ENCODE measurements at regions not wholly inside any gene's neighbourhood (a gene's known extent, or its start where the extent isn't known, plus 50 kb on each side); places are given as distances from the start of the nearest gene placed in this dataset.

DNA sequence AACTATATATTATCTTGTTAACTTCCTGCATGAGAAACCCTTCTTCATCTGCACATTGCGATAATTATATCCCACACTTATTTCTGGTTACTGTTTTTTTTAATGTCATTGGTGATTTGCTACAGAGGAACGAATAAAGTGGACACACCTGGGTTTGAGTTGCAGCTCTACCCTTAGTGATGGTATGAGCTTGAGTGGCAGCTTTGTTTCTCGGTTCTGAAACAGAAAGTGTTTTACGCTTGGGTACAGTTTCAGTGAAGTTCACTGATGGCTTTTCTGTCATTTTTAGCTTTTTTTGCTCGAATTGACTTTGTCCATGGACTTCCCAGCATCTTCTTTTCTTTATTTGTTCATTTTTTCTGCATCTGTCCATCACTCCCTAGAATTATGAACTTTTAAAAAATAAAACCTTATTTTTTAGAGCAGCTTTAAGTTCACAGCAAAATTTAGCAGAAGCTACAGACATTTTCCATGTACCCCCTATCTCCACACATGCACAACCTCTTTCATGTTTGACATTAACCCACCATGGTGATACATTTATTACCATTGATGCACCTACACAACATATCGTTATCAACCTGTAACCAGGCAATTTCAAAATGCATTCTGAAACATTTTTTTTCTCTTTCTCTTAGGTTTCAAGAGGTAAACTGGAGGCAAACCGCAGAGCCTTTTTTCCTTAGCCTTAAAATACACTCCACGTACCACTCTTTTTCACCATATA lies 1041.6 kb upstream of the PRKX start:
- TF ChIP-seq, protein P1, sequence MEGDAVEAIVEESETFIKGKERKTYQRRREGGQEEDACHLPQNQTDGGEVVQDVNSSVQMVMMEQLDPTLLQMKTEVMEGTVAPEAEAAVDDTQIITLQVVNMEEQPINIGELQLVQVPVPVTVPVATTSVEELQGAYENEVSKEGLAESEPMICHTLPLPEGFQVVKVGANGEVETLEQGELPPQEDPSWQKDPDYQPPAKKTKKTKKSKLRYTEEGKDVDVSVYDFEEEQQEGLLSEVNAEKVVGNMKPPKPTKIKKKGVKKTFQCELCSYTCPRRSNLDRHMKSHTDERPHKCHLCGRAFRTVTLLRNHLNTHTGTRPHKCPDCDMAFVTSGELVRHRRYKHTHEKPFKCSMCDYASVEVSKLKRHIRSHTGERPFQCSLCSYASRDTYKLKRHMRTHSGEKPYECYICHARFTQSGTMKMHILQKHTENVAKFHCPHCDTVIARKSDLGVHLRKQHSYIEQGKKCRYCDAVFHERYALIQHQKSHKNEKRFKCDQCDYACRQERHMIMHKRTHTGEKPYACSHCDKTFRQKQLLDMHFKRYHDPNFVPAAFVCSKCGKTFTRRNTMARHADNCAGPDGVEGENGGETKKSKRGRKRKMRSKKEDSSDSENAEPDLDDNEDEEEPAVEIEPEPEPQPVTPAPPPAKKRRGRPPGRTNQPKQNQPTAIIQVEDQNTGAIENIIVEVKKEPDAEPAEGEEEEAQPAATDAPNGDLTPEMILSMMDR (IDR thresholded peaks at IDR 0.05; ENCODE audit: low read length), result no peak
- TF ChIP-seq EZH2 (IDR thresholded peaks at IDR 0.05; ENCODE audit: borderline replicate concordance, low read length), result no peak

Data from OCI-LY1 (cell line).